AG20443 (cell line): ENCODE measurements at regions not wholly inside any gene's neighbourhood (a gene's known extent, or its start where the extent isn't known, plus 50 kb on each side); places are given as distances from the start of the nearest gene placed in this dataset.
A peak's percentile ranks its signal among the peaks of the same experiment; 100 is the strongest.

ENCODE experiments used
- DNase-seq: peaks from one replicate; pipeline ENCODE4 v3.0.0; 2012; ENCODE audit warnings: low spot score, mixed read lengths

- no peak for DNase-seq
Measured at GRCh38 chr5:135723491-135723890, 111.0 kb upstream of the SLC25A48 start.

DNA sequence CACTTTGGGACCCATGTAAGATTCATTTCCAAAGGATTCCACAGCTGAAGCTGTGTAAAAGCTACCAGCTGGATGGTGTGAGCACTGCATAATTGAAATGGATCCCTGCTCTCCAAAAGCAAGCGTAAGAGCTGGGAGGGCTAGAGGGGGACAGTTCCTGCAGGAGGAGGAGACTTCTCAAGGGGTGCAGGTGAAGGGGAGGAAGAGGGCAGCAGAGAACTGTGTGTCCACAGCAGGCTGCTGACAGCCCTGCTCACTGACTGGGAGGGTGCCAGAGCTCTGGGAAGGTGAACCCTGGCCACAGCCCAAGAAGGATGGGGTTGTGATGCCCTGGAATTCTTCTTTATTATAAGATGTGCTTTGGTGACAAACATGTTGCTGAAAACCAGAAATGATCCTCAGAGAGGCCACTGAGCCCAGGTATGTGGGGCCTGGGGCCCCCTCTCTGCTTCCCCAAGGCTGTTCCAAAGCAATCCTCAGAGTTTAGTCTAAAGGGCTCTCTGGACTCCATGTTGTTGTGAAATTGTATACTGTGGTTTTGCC lies 112.8 kb upstream of the SLC25A48 start:
- DNase-seq = no peak

- no peak for DNase-seq
Measured at GRCh38 chr5:135720191-135720590, 114.3 kb upstream of the SLC25A48 start.

DNA sequence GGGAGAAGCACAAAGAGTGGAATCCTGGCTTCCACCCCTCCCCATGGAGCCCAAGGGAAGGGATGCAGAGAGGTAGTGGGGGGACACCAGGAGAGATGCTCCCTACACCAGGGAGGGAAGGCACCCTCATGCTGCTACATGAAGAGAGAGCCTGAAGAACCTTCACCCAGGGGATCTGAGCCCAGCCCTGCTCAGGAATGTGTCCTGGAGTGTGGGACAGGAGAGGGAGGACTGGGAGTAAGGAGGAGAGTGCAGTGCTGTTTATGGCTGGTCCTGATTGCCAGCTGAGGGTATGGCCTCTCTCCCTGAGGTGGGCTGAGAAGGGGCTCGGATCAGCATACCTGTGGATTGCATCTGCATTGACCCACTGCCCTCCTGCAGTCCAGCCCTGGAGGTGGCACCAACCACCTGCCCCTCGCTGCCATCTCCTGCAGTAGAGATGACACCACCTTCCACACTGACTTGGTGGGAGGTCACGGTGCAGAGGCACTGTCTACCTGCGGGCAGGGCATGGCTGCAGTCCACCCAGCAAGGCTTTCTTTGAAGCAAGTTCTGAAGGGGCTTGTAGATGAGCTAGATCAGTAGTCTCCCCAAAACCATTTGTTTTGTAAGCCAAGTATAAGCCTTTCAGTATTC lies 114.9 kb upstream of the SLC25A48 start:
- DNase-seq = no peak

DNA sequence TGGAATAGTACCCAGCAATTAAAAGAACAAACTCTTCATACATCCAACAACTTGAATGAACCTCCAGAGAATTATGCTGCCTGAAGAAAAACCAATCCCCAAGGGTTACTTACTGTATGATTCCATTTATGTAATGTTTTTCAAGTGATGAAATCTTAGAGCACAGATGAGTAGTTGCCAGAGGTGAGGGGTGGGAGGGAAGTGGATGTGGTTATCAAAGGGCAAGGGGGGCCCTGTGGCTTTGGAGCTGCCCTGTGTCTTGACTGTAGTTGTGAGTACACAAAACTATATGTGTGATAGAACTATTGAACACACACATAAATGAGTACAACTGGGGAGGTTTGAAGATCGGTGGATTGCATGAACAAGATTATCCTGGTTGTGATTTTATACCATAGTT lies 115.8 kb upstream of the SLC25A48 start:
- no peak for DNase-seq

GRCh38 chr5:135718151-135718550 lies 116.3 kb upstream of the SLC25A48 start:
- DNase-seq = peak; percentile 51

DNA sequence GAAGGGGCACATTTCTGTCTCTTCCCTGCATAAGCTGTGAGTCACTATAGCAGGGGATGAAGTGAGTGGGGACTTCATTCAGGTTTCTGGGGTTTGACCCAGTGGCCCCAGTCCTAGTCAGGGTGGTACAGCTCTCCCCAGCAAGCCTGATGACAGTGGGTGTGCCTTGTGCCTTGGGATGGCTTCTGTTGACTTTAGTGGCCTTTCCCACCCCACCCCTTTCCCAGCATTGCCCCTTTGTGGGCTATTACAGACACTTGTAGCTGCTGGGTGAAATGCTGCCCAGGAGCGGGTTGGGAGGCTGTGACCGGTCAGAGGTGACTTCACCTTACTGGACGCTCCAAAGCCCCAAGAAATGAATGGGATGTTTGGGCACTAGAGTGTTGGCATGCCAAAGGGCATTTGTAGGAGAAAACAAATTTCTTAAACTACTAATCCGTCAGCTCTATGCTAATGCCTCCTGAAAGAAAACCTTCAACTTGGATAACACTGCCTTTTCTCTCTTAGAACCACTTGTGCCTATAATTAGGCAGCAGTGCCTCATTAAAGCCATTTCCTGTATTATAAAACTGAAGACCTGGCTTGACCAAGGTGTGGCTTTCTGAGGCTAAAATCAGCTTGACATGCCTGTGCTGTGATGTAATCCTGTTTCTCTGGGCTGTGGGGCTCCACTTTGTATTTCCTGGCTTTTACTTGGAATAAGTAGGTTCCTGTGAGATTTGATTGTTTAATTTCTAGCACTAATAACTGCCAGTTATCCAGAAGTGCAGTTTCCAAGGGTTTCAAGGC lies 119.0 kb upstream of the SLC25A48 start:
- DNase-seq = no peak

- DNase-seq = peak; percentile 72
Measured at GRCh38 chr5:135714126-135714894, 120.2 kb upstream of the SLC25A48 start.

- no peak for DNase-seq
Measured at GRCh38 chr5:135713161-135713915, 121.1 kb upstream of the SLC25A48 start.

DNA sequence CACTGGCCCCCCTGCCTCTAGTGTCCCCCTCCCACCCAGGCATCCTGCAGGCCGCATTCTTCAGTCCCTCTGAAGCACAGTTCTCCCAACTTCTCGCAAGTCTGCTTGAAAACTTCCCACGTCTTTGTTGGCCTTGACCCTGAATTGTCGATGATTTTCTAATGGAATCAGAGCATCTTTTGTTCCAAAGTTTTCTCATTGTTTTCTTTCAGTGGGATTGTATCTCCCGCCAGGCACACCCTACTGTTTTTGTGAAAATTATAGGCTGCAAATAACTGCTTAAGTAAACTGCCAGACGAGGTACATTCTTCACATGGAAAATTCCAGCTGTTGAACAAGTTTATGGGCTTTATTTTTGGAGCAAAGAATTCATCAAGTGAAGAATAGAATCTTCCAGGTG lies 122.6 kb upstream of the SLC25A48 start:
- DNase-seq = no peak

GRCh38 chr5:135710045-135710675 lies 124.3 kb upstream of the SLC25A48 start:
- no peak for DNase-seq

DNA sequence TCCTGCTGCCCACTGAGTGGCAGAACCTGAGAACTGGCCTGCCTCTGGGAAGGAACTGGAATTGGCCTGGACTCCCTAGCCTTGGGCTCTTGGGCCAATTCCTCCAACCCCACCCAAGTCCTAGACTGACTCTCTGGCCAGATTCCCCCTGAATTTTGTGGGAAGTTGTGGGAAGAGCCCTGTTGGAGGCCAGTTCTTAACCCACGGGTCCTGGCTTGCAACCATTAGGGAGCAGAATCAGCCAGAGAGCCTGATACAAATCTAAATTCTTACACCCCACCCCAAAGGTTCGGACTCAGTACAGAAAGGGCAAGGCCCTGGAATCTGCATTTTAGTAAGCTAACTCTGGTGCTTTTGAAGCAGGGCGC lies 125.3 kb upstream of the SLC25A48 start:
- DNase-seq = no peak

DNA sequence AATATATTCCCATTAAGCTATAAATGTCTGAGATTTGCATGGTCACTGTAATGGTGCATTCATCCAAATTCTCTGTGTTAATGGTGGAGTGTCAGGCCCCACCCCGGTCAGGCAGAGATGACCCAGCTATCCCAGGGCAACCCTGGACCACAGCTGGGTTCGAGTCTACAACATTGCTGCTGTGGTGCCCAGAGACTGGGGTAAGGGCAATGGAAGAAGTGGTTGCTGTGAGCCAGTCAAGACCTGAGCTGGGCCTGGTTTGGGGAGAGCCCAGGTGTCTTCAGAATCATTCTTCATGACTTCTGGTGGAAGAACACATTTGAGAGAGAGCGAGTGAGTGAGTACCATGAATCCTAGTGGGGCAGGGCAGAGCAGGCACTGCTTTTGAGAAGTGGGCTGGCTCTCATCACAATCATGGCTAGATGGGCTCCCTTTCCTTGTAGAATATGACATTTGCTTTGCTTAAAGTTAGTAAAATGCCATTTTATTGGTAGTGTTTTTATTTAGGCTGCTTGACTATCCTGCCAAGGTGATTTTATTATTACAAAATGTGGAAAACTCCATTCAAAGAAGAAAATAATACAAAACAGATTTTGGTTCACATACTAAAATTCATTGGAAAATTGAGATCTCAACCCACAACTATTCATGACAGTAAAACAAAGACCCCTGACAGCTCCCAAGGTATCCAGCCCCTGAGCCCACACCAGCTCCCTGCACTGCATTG lies 125.8 kb upstream of the SLC25A48 start:
- no peak for DNase-seq

- no peak for DNase-seq
Measured at GRCh38 chr5:135707302-135707701, 127.2 kb upstream of the SLC25A48 start.

GRCh38 chr5:135706893-135707292 lies 127.6 kb upstream of the SLC25A48 start:
- DNase-seq = no peak

- DNase-seq = no peak
Measured at GRCh38 chr5:135706474-135706873, 127.7 kb upstream of the CXCL14 start.

- no peak for DNase-seq
Measured at GRCh38 chr5:135705941-135706466, 127.2 kb upstream of the CXCL14 start.

- no peak for DNase-seq
Measured at GRCh38 chr5:135705141-135705631, 126.4 kb upstream of the CXCL14 start.

- DNase-seq = no peak
Measured at GRCh38 chr5:135704616-135705015, 125.8 kb upstream of the CXCL14 start.

- no peak for DNase-seq
Measured at GRCh38 chr5:135703016-135703550, 124.3 kb upstream of the CXCL14 start.
